WTC11 (cell line): ENCODE measurements at regions not wholly inside any gene's neighbourhood (a gene's known extent, or its start where the extent isn't known, plus 50 kb on each side); places are given as distances from the start of the nearest gene placed in this dataset.

Source experiments
- ATAC-seq: fragments of 200-7000 bp; cut with Tn5 transposase; 2 replicates; pipeline ENCODE4 v1.10.0; 2021; ENCODE audit warnings: mild to moderate bottlenecking, moderate library complexity
- CTCF ChIA-PET: fragments of 300-600 bp; sonication (Branson Sonifier 250); formaldehyde crosslinking; loops from one replicate; lab custom pipeline; 2021; ENCODE audit warnings: antibody characterized with exemption; lab: Charles Lee
- POLR2A ChIA-PET: fragments of 350-600 bp; sonication (Branson Sonifier 250); formaldehyde crosslinking; loops from one replicate; lab custom pipeline; 2021; ENCODE audit warnings: antibody characterized with exemption; lab: Charles Lee
- DNase-seq: peaks from one replicate; pipeline ENCODE4 v3.0.0; 2021; ENCODE audit warnings: low spot score
- H3K27ac Mint-ChIP-seq: 2 replicates; pipeline ENCODE4 v1.8.0; 2021; ENCODE audit warnings: mixed read lengths
- H3K27me3 Mint-ChIP-seq: 2 replicates; pipeline ENCODE4 v1.8.0; 2021; ENCODE audit warnings: low read depth, mild to moderate bottlenecking, moderate library complexity, mixed read lengths
- H3K36me3 Mint-ChIP-seq: 2 replicates; pipeline ENCODE4 v1.8.0; 2021; ENCODE audit warnings: mixed read lengths
- H3K4me1 Mint-ChIP-seq: 2 replicates; pipeline ENCODE4 v1.8.0; 2022; ENCODE audit warnings: mixed read lengths
- H3K4me3 Mint-ChIP-seq: 2 replicates; pipeline ENCODE4 v1.8.0; 2021; ENCODE audit warnings: mild to moderate bottlenecking, moderate library complexity, mixed read lengths
- H3K9me3 Mint-ChIP-seq: 2 replicates; pipeline ENCODE4 v1.8.0; 2021; ENCODE audit warnings: mixed read lengths
- CBFB ChIP-seq: sonication (generic); formaldehyde crosslinking; IDR thresholded peaks from 2 replicates; pipeline ENCODE4 v1.8.1; 2022; ENCODE audit warnings: mild to moderate bottlenecking, low read depth, missing genetic modification reagents
- EMX1 ChIP-seq: fragments of 250-450 bp; sonication (Bioruptor Pico); IDR thresholded peaks from 2 replicates; pipeline ENCODE4 v1.8.0; 2021; ENCODE audit warnings: mild to moderate bottlenecking
- FOXJ3 ChIP-seq: sonication (generic); formaldehyde crosslinking; IDR thresholded peaks from 2 replicates; pipeline ENCODE4 v1.9.0; 2021; ENCODE audit warnings: missing genetic modification reagents, mild to moderate bottlenecking, borderline replicate concordance
- FOXP1 ChIP-seq: sonication (generic); formaldehyde crosslinking; IDR thresholded peaks from 2 replicates; pipeline ENCODE4 v1.8.0; 2022; ENCODE audit warnings: missing genetic modification reagents, mild to moderate bottlenecking, moderate library complexity, borderline replicate concordance
- GABPB1 ChIP-seq: sonication (generic); formaldehyde crosslinking; IDR thresholded peaks from 2 replicates; pipeline ENCODE4 v1.8.1; 2023; ENCODE audit warnings: mild to moderate bottlenecking, missing genetic modification reagents
- KAT7 ChIP-seq: sonication (generic); formaldehyde crosslinking; IDR thresholded peaks from 2 replicates; pipeline ENCODE4 v1.8.1; 2023; ENCODE audit warnings: missing genetic modification reagents, mild to moderate bottlenecking, borderline replicate concordance
- MYBL2 ChIP-seq: sonication (generic); formaldehyde crosslinking; IDR thresholded peaks from 2 replicates; pipeline ENCODE4 v1.8.1; 2023; ENCODE audit warnings: mild to moderate bottlenecking, moderate library complexity, missing genetic modification reagents
- NFATC4 ChIP-seq: fragments of 250-450 bp; sonication (Bioruptor Pico); IDR thresholded peaks from 2 replicates; pipeline ENCODE4 v1.9.0; 2021; ENCODE audit warnings: mild to moderate bottlenecking
- NFYB ChIP-seq: sonication (generic); formaldehyde crosslinking; conservative IDR thresholded peaks from 2 replicates; pipeline ENCODE4 v1.8.0; 2022; ENCODE audit warnings: low read depth, missing genetic modification reagents
- RELA ChIP-seq: sonication (generic); formaldehyde crosslinking; IDR thresholded peaks from 2 replicates; pipeline ENCODE4 v1.8.1; 2022; ENCODE audit warnings: missing genetic modification reagents, mild to moderate bottlenecking, borderline replicate concordance
- SOX15 ChIP-seq: fragments of 250-450 bp; sonication (Bioruptor Pico); IDR thresholded peaks from 2 replicates; pipeline ENCODE4 v1.9.0; 2021; ENCODE audit warnings: mild to moderate bottlenecking
- TEAD1 ChIP-seq: sonication (generic); formaldehyde crosslinking; IDR thresholded peaks from 2 replicates; pipeline ENCODE4 v1.8.0; 2022; ENCODE audit warnings: mild to moderate bottlenecking, missing genetic modification reagents
- ZNF263 ChIP-seq: sonication (generic); formaldehyde crosslinking; IDR thresholded peaks from 2 replicates; pipeline ENCODE4 v1.8.1; 2022; ENCODE audit warnings: low read depth, mild to moderate bottlenecking, moderate library complexity, missing genetic modification reagents
- TF ChIP-seq, protein P1 (sequence below): sonication (generic); formaldehyde crosslinking; IDR thresholded peaks from 2 replicates; pipeline ENCODE4 v1.8.0; 2023; ENCODE audit warnings: missing genetic modification reagents
- TF ChIP-seq, protein P2 (sequence below): fragments of 250-450 bp; sonication (Bioruptor Pico); IDR thresholded peaks from 2 replicates; pipeline ENCODE4 v1.9.0; 2021; ENCODE audit warnings: mild to moderate bottlenecking
- TF ChIP-seq, protein P3 (sequence below): sonication (generic); formaldehyde crosslinking; IDR thresholded peaks from 2 replicates; pipeline ENCODE4 v1.8.1; 2023; ENCODE audit warnings: mild to moderate bottlenecking, missing genetic modification reagents, moderate library complexity
- TF ChIP-seq, protein P4 (sequence below): fragments of 250-450 bp; sonication (Bioruptor Pico); IDR thresholded peaks from 2 replicates; pipeline ENCODE4 v1.8.0; 2021; ENCODE audit warnings: mild to moderate bottlenecking
- TF ChIP-seq, protein P5 (sequence below): sonication (generic); formaldehyde crosslinking; IDR thresholded peaks from 2 replicates; pipeline ENCODE4 v1.8.0; 2022; ENCODE audit warnings: mild to moderate bottlenecking, missing genetic modification reagents
- TF ChIP-seq, protein P6 (sequence below): sonication (generic); formaldehyde crosslinking; IDR thresholded peaks from 2 replicates; pipeline ENCODE4 v1.8.1; 2023; ENCODE audit warnings: mild to moderate bottlenecking, missing genetic modification reagents, borderline replicate concordance

DNA sequence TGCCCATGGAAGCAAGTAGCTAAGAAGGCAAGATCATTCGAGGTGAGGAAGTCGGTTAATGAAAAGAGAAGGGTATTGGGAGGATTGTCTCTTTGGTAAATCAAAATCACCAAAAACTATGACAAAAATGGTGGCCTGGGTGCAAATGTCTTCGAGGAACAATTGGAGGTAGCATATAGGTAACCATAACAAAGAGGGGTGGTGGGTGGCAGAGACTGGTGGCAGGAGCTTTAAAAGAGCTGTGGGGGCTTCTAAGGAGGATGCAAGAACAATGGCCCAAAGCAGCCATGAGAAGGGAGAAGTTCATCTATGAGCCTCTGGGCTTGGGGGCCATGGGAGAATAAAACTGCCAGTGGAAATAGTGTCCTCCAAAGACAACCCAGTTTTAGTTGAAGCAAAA lies 172.2 kb upstream of the PDE1C start:
- no peaks in the 10 kb centered on the region for H3K9me3 Mint-ChIP-seq
- H3K27ac Mint-ChIP-seq = no peak overlapping the region
- ATAC-seq (no peak), DNase-seq (no peak)
- no peaks in the 10 kb centered on the region for H3K36me3 Mint-ChIP-seq
- ChIA-PET POLR2A (no interaction called here), CTCF (no interaction called here)
- no peaks in the 10 kb centered on the region for H3K4me1 Mint-ChIP-seq
- H3K27me3 Mint-ChIP-seq = peaks cover 2% of the 10 kb centered on the region; the same call in 1 of the 2 replicates
- H3K4me3 Mint-ChIP-seq = no peak overlapping the region
- TF ChIP-seq RELA (CRISPR knock-in tag) = no peak
- TF ChIP-seq KAT7 (CRISPR knock-in tag) = no peak
- TF ChIP-seq, protein P1, sequence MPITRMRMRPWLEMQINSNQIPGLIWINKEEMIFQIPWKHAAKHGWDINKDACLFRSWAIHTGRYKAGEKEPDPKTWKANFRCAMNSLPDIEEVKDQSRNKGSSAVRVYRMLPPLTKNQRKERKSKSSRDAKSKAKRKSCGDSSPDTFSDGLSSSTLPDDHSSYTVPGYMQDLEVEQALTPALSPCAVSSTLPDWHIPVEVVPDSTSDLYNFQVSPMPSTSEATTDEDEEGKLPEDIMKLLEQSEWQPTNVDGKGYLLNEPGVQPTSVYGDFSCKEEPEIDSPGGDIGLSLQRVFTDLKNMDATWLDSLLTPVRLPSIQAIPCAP (CRISPR knock-in tag) = no peak
- TF ChIP-seq ZNF263 (CRISPR knock-in tag) = no peak
- TF ChIP-seq, protein P2, sequence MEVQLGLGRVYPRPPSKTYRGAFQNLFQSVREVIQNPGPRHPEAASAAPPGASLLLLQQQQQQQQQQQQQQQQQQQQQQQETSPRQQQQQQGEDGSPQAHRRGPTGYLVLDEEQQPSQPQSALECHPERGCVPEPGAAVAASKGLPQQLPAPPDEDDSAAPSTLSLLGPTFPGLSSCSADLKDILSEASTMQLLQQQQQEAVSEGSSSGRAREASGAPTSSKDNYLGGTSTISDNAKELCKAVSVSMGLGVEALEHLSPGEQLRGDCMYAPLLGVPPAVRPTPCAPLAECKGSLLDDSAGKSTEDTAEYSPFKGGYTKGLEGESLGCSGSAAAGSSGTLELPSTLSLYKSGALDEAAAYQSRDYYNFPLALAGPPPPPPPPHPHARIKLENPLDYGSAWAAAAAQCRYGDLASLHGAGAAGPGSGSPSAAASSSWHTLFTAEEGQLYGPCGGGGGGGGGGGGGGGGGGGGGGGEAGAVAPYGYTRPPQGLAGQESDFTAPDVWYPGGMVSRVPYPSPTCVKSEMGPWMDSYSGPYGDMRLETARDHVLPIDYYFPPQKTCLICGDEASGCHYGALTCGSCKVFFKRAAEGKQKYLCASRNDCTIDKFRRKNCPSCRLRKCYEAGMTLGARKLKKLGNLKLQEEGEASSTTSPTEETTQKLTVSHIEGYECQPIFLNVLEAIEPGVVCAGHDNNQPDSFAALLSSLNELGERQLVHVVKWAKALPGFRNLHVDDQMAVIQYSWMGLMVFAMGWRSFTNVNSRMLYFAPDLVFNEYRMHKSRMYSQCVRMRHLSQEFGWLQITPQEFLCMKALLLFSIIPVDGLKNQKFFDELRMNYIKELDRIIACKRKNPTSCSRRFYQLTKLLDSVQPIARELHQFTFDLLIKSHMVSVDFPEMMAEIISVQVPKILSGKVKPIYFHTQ (CRISPR knock-in tag) = no peak
- TF ChIP-seq, all 79 proteins: peak for 0

DNA sequence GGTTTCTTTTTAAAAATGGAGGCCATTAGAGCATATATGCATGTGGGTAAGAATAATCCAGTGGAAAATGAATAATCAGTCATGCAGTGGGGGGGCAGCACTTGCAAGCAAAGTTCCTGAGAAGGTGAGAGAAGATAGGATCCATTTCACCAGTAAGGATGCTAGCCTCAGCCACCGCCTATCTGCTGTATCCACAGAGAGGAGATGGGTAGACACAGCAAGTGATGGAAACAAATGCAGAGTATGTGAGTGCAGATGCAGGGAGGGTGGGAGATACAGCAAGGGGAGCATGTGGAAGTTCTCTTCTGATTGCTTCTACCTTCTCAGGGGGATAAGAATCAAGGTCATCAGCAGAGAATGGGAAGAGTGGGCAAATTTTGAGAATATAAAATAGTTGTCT lies 171.4 kb upstream of the PDE1C start:
- no peaks in the 10 kb centered on the region for H3K36me3 Mint-ChIP-seq
- H3K4me1 Mint-ChIP-seq = no peaks in the 10 kb centered on the region
- no peaks in the 10 kb centered on the region for H3K9me3 Mint-ChIP-seq
- TF ChIP-seq GABPB1 (CRISPR knock-in tag) = no peak
- TF ChIP-seq SOX15 = no peak
- TF ChIP-seq, protein P3, sequence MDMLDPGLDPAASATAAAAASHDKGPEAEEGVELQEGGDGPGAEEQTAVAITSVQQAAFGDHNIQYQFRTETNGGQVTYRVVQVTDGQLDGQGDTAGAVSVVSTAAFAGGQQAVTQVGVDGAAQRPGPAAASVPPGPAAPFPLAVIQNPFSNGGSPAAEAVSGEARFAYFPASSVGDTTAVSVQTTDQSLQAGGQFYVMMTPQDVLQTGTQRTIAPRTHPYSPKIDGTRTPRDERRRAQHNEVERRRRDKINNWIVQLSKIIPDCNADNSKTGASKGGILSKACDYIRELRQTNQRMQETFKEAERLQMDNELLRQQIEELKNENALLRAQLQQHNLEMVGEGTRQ (CRISPR knock-in tag) = no peak
- ATAC-seq = no peak
- no peak overlapping the region for H3K27ac Mint-ChIP-seq
- no peak for DNase-seq
- ChIA-PET CTCF (no interaction called here), POLR2A (no interaction called here)
- H3K27me3 Mint-ChIP-seq = peaks cover 2% of the 10 kb centered on the region; the same call in 1 of the 2 replicates
- no peak overlapping the region for H3K4me3 Mint-ChIP-seq

DNA sequence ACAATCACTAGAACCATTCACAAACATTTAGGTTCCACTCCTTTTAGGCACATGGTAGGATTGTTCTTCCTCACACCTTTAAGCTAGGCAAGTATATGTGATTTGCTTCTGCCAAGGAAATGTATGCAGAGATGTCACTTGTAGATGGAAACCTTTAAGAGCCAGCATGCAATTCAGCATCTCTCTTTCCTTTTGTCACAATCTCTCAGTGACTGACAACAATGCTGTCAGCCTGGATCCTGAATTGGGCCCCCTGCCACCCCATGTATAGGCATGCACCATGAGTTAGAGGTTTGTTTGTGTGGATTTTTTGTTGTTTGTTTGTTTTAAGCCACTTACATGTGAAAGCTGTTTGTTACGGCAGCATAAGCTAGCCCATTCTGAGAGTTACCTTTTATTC lies 169.6 kb upstream of the PDE1C start:
- peaks cover 16% of the 10 kb centered on the region for H3K9me3 Mint-ChIP-seq
- H3K36me3 Mint-ChIP-seq = no peaks in the 10 kb centered on the region; the same call in 1 of the 2 replicates
- H3K27me3 Mint-ChIP-seq = no peaks in the 10 kb centered on the region; the same call in 1 of the 2 replicates
- H3K27ac Mint-ChIP-seq = no peak overlapping the region
- no peaks in the 10 kb centered on the region for H3K4me1 Mint-ChIP-seq
- ChIA-PET POLR2A (no interaction called here), CTCF (no interaction called here)
- ATAC-seq = no peak
- H3K4me3 Mint-ChIP-seq = no peak overlapping the region
- no peak for TF ChIP-seq TEAD1 (CRISPR knock-in tag)
- TF ChIP-seq EMX1 (CRISPR knock-in tag) = no peak
- TF ChIP-seq, protein P4, sequence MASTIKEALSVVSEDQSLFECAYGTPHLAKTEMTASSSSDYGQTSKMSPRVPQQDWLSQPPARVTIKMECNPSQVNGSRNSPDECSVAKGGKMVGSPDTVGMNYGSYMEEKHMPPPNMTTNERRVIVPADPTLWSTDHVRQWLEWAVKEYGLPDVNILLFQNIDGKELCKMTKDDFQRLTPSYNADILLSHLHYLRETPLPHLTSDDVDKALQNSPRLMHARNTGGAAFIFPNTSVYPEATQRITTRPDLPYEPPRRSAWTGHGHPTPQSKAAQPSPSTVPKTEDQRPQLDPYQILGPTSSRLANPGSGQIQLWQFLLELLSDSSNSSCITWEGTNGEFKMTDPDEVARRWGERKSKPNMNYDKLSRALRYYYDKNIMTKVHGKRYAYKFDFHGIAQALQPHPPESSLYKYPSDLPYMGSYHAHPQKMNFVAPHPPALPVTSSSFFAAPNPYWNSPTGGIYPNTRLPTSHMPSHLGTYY (CRISPR knock-in tag) = no peak
- no peak for TF ChIP-seq KAT7 (CRISPR knock-in tag)
- TF ChIP-seq NFATC4 = no peak
- TF ChIP-seq SOX15 = no peak
- TF ChIP-seq NFYB (CRISPR knock-in tag) = no peak
- no peak for TF ChIP-seq FOXP1
- no peak for TF ChIP-seq GABPB1 (CRISPR knock-in tag)
- TF ChIP-seq, protein P5, sequence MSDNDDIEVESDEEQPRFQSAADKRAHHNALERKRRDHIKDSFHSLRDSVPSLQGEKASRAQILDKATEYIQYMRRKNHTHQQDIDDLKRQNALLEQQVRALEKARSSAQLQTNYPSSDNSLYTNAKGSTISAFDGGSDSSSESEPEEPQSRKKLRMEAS (CRISPR knock-in tag) = no peak
- TF ChIP-seq FOXJ3 (CRISPR knock-in tag) = no peak
- no peak for TF ChIP-seq ZNF263 (CRISPR knock-in tag)
- TF ChIP-seq, protein P6, sequence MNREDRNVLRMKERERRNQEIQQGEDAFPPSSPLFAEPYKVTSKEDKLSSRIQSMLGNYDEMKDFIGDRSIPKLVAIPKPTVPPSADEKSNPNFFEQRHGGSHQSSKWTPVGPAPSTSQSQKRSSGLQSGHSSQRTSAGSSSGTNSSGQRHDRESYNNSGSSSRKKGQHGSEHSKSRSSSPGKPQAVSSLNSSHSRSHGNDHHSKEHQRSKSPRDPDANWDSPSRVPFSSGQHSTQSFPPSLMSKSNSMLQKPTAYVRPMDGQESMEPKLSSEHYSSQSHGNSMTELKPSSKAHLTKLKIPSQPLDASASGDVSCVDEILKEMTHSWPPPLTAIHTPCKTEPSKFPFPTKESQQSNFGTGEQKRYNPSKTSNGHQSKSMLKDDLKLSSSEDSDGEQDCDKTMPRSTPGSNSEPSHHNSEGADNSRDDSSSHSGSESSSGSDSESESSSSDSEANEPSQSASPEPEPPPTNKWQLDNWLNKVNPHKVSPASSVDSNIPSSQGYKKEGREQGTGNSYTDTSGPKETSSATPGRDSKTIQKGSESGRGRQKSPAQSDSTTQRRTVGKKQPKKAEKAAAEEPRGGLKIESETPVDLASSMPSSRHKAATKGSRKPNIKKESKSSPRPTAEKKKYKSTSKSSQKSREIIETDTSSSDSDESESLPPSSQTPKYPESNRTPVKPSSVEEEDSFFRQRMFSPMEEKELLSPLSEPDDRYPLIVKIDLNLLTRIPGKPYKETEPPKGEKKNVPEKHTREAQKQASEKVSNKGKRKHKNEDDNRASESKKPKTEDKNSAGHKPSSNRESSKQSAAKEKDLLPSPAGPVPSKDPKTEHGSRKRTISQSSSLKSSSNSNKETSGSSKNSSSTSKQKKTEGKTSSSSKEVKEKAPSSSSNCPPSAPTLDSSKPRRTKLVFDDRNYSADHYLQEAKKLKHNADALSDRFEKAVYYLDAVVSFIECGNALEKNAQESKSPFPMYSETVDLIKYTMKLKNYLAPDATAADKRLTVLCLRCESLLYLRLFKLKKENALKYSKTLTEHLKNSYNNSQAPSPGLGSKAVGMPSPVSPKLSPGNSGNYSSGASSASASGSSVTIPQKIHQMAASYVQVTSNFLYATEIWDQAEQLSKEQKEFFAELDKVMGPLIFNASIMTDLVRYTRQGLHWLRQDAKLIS (CRISPR knock-in tag) = no peak
- TF ChIP-seq CBFB (CRISPR knock-in tag) = no peak
- no peak for TF ChIP-seq MYBL2
- DNase-seq = no peak
